Naive B cell (primary cell): ENCODE measurements at regions not wholly inside any gene's neighbourhood (a gene's known extent, or its start where the extent isn't known, plus 50 kb on each side); places are given as distances from the start of the nearest gene placed in this dataset.

ENCODE experiments used
- ATAC-seq, 2 donors: fragments of 150-1000 bp; cut with Tn5 transposase; 2 replicates each; pipeline ENCODE4 v1.10.0; 2021; ENCODE audit warnings: low read depth in 2 of 2, mild to moderate bottlenecking in 2 of 2, moderate library complexity in 2 of 2
- DNase-seq: peaks from one replicate; pipeline ENCODE4 v3.0.0; 2022
- H3K27ac Mint-ChIP-seq, 6 donors: one replicate each; pipeline ENCODE4 v1.8.0; 2020 to 2022; ENCODE audit warnings: mild to moderate bottlenecking in 6 of 6, mixed read lengths in 6 of 6, moderate library complexity in 5 of 6, inconsistent platforms in 2 of 6
- H3K27me3 Mint-ChIP-seq, 3 donors: one replicate each; pipeline ENCODE4 v1.8.0; 2021 to 2022; ENCODE audit warnings: mixed read lengths in 3 of 3, mild to moderate bottlenecking in 1 of 3
- H3K36me3 Mint-ChIP-seq, 2 donors: one replicate each; pipeline ENCODE4 v1.8.0; 2020 to 2022; ENCODE audit warnings: mixed read lengths in 2 of 2, inconsistent platforms in 1 of 2, mild to moderate bottlenecking in 1 of 2
- H3K4me1 Mint-ChIP-seq, 3 donors: one replicate each; pipeline ENCODE4 v1.8.0; 2020 to 2022; ENCODE audit warnings: mixed read lengths in 3 of 3, inconsistent platforms in 1 of 3, mild to moderate bottlenecking in 1 of 3, moderate library complexity in 1 of 3
- H3K4me3 Mint-ChIP-seq, 8 donors: one replicate each; pipeline ENCODE4 v1.8.0; 2020 to 2022; ENCODE audit warnings: mild to moderate bottlenecking in 8 of 8, mixed read lengths in 8 of 8, moderate library complexity in 8 of 8, inconsistent platforms in 2 of 8
- H3K9me3 Mint-ChIP-seq, 7 donors: one replicate each; pipeline ENCODE4 v1.8.0; 2020 to 2022; ENCODE audit warnings: mixed read lengths in 7 of 7, mild to moderate bottlenecking in 5 of 7, inconsistent platforms in 2 of 7, moderate library complexity in 1 of 7

DNA sequence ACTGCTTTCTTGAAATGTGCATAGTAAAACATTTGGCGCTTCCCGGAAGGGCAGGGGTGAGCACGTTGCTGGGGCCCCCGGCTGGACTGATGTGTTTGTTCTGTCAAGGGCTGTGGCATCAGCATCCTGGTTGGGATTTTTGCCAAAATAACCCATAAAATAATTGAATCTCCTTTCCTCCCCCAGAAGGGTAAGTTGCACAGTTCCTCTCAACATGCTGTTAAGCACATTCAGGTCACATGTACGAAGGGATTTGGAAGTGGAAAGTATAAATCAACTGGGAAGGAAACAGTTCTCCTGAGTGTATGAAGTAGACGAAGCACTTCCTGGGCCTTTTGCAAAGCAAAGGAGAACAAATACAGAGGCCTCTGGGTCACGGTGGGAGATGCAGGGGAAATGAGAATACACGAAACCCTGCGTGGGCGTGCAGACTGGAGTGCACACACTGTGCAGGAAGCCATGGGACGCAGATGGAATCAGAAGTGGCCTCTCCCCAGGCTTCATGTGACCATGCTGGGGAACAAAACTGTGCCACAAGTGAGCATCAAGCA lies 183.9 kb downstream of the LPIN1 start:
- no peak for DNase-seq
- H3K4me1 Mint-ChIP-seq, result peaks cover 28 to 46% (median 34%) of the 10 kb centered on the region in 3 donors
- peaks cover 5 to 9% of the 10 kb centered on the region in 2 donors for H3K36me3 Mint-ChIP-seq
- no peak overlapping the region for H3K4me3 Mint-ChIP-seq
- no peak overlapping the region for H3K27ac Mint-ChIP-seq
- H3K9me3 Mint-ChIP-seq, result peaks cover 6 to 23% (median 9%) of the 10 kb centered on the region in 7 donors
- no peak for ATAC-seq
- no peaks in the 10 kb centered on the region for H3K27me3 Mint-ChIP-seq

DNA sequence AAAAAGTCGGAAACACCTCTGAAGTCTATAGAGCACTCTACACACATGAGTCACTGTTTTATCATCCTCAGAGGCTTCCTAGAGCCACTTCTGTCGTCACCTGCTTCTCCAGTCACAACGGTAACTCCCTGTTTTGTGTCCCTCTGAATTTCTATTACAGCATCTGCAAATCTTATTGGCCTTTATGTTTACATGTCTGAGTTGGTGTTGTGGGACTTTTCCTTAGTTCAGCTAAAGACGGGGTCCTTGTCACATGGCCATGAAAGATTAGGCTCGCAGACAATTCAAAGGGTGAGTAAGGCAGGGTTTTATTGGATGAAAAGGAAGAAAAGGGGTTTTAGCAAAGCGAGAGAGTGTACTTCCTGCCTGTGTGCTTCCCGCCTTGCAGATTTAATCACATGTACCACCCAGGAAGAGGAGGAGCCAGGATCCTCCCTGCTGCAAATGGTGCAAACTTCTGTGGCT lies 185.6 kb downstream of the LPIN1 start:
- Mint-ChIP-seq H3K4me3 (no peak overlapping the region), H3K36me3 (peaks cover 5 to 9% of the 10 kb centered on the region in 2 donors), H3K27me3 (no peaks in the 10 kb centered on the region), H3K27ac (peak overlapping the region in 1 of 6 donors; percentile 32), H3K4me1 (peaks cover 28 to 46% (median 34%) of the 10 kb centered on the region in 3 donors), H3K9me3 (peaks cover 6 to 23% (median 9%) of the 10 kb centered on the region in 7 donors)
- ATAC-seq (no peak), DNase-seq (no peak)

DNA sequence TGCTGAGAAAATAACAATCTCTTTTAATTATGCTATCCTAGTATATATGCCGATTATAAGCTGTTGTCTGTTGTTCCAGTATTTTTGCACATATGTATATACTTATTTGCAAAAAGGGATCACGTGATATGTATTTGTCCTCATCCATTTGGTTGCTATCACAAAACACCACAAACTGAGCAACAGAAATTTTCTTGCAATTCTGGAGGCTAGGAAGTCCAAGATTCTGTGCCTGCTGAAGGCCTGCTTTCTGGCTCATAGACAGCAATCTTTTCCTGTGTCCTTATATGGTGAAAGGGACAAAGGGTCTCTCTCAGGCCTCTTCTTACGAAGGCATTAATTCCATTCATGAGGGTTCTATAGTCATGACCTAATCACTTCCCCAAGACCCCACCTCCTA lies 186.5 kb downstream of the LPIN1 start:
- no peak overlapping the region for H3K27ac Mint-ChIP-seq
- H3K27me3 Mint-ChIP-seq, result no peaks in the 10 kb centered on the region
- H3K36me3 Mint-ChIP-seq, result peaks cover 5 to 9% of the 10 kb centered on the region in 2 donors
- ATAC-seq (no peak), DNase-seq (no peak)
- peak overlapping the region in 1 of 8 donors; percentile 15 for H3K4me3 Mint-ChIP-seq
- peaks cover 28 to 46% (median 39%) of the 10 kb centered on the region in 3 donors for H3K4me1 Mint-ChIP-seq
- peaks cover 6 to 23% (median 9%) of the 10 kb centered on the region in 7 donors for H3K9me3 Mint-ChIP-seq

DNA sequence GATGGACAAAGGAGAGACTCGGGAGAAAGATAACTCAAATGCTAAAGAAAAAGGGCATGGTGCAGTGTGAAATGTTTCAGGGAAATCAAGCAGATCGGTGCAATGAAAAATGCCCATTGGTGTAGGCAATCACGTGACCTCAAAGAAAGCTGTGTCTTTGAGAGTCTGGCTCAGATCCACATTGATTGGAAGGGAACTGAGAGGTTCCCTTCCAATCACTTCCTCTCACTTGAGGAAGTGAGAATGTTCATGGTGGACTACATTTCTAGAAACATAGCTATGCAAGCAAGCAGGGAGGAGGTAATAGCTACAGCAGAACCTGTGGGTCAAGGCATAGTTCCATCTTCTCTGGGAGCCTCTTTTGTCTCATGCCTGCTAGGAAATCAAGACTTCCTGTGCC lies 187.4 kb downstream of the LPIN1 start:
- Mint-ChIP-seq H3K36me3 (peaks cover 5 to 9% of the 10 kb centered on the region in 2 donors), H3K9me3 (peaks cover 6 to 23% (median 9%) of the 10 kb centered on the region in 7 donors), H3K4me1 (peaks cover 28 to 46% (median 39%) of the 10 kb centered on the region in 3 donors), H3K4me3 (peak overlapping the region in 5 of 8 donors; percentile 15 to 59 (median 51)), H3K27me3 (no peaks in the 10 kb centered on the region), H3K27ac (peak overlapping the region in 3 of 6 donors; percentile 14 to 83 (median 68))
- DNase-seq (peak; percentile 17), ATAC-seq (peak; percentile 93 to 95)

DNA sequence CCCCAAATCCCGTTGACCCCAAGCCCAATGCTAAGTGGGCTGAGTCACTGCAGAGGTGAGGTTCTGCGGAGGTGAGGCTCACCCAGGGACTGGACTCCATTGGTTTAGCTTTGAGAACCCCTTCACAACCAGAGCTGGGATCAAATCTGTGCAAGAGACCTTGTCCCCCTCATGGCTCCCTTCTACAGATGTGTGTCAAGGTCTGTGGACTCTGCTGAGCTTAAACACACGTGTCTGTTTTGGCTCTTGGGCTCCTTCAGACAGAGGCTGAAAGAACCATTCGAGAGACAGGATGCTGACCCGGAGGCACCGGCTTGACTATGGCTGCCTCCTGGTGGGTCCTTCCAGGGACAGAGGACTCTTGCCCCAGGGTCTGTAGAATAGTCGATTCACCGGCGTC lies 190.3 kb downstream of the LPIN1 start:
- peaks cover 5 to 9% of the 10 kb centered on the region in 2 donors for H3K36me3 Mint-ChIP-seq
- H3K4me1 Mint-ChIP-seq, result peaks cover 23 to 32% (median 30%) of the 10 kb centered on the region in 3 donors
- H3K4me3 Mint-ChIP-seq, result no peak overlapping the region
- no peak overlapping the region for H3K27ac Mint-ChIP-seq
- no peak for ATAC-seq
- no peak for DNase-seq
- H3K9me3 Mint-ChIP-seq, result peaks cover 6 to 23% (median 9%) of the 10 kb centered on the region in 7 donors
- no peaks in the 10 kb centered on the region for H3K27me3 Mint-ChIP-seq

DNA sequence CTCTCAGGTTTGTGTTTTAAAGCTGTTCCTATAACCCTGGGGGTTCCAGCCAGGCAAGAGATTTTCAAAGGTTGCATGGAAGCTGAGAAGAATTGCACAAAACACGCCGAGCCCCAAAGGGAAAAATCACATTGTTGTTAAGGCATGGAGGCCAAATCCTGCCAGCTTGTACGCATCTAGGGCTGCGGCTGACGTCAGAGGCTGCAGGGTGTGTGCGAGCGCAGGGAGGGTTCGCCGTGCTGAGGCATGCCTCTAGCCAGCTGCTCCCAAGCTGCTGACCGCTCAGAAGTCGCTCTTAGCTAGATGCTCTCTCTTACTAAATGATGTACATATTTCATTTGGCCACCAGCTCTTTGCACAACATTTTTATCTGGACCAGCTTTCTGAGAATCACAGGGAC lies 191.8 kb downstream of the LPIN1 start:
- H3K27ac Mint-ChIP-seq, result peak overlapping the region in 2 of 6 donors; percentile 11 to 33
- no peak overlapping the region for H3K4me3 Mint-ChIP-seq
- peaks cover 20 to 23% (median 22%) of the 10 kb centered on the region in 3 donors for H3K4me1 Mint-ChIP-seq
- peaks cover 6 to 8% of the 10 kb centered on the region in 2 donors for H3K36me3 Mint-ChIP-seq
- ATAC-seq, result no peak
- no peaks in the 10 kb centered on the region for H3K27me3 Mint-ChIP-seq
- peaks cover 5 to 17% (median 6%) of the 10 kb centered on the region in 7 donors for H3K9me3 Mint-ChIP-seq
- no peak for DNase-seq

DNA sequence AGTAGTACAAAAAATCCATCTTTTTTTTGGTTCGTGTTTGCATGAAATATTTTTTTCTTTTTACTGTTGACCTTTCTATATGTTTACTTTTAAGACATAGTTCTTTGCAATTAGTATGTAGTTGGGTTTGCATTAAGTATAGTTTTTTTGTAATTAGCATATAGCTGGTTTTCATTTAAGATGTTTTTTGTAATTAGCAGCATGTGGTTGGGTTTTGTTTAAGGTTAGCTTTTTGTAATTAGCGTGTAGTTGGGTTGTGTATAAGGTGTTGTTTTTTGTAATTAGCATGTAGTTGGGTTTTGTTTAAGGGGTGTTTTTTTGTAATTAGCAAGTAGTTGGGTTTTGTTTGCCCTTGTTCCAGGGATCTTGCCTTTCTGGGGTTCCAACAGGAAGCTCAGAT lies 193.1 kb downstream of the LPIN1 start:
- DNase-seq, result no peak
- Mint-ChIP-seq H3K4me3 (no peak overlapping the region), H3K27ac (no peak overlapping the region), H3K9me3 (peaks cover 0 to 3% (median 0%) of the 10 kb centered on the region in 7 donors), H3K36me3 (peaks cover 0 to 5% of the 10 kb centered on the region in 2 donors), H3K4me1 (peaks cover 18 to 22% (median 22%) of the 10 kb centered on the region in 3 donors), H3K27me3 (no peaks in the 10 kb centered on the region)
- ATAC-seq, result no peak

DNA sequence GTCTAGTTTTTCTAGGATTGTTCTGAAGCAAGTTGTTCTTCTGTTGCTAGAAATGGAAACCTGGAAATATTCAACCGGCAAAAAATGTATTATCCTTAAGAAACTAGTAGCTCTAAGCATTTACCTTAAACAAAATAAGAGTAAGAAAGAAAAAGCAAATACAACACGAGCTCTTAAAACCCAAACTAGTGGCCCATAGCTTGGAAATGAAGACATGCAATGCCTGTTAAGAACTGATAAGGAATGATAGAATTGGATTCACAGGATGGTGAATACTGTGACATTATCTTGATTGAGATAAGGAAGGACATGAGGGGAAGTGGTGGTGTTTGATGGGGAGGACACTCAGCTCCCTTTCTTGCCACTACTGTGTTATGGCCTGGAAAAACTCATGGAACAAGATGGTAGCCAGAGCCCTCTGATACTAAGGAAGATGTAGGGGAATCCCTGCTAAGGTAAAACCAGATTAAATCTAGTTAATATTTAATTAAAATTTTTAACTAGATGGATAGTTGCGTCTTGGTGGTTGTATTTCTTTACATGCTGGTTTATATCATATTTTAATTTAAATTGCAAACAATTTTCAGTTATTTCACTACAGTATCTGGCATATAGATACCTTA lies 193.8 kb downstream of the LPIN1 start:
- H3K27ac Mint-ChIP-seq, result no peak overlapping the region
- no peaks in the 10 kb centered on the region for H3K27me3 Mint-ChIP-seq
- no peak overlapping the region for H3K4me3 Mint-ChIP-seq
- peaks cover 18 to 25% (median 23%) of the 10 kb centered on the region in 3 donors for H3K4me1 Mint-ChIP-seq
- peaks cover 0 to 5% of the 10 kb centered on the region in 2 donors for H3K36me3 Mint-ChIP-seq
- H3K9me3 Mint-ChIP-seq, result no peaks in the 10 kb centered on the region
- ATAC-seq, result no peak
- no peak for DNase-seq

DNA sequence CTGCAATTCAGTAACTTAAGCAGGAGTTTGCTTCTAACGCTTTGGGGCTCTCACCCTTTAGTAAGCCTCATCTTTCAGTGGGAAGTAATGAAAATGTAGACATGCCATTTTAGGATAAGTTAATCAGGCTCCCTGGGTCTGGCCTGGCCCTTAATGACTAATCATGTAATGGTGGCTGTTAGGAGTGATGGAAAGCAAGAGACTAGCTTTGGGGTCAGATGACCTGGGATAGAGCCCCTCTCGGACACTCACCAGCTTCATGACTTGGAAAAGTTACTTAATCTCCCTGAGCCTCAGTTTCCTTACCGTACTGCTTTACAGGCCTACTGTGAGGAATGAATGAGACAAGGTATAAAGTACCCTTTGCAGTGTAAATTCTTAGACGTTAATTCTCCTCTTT lies 194.4 kb downstream of the LPIN1 start:
- Mint-ChIP-seq H3K36me3 (peaks cover 0 to 5% of the 10 kb centered on the region in 2 donors), H3K4me1 (peaks cover 21 to 29% (median 29%) of the 10 kb centered on the region in 3 donors), H3K27me3 (no peaks in the 10 kb centered on the region), H3K9me3 (peaks cover 0 to 2% (median 0%) of the 10 kb centered on the region in 7 donors), H3K27ac (no peak overlapping the region), H3K4me3 (no peak overlapping the region)
- no peak for ATAC-seq
- no peak for DNase-seq

DNA sequence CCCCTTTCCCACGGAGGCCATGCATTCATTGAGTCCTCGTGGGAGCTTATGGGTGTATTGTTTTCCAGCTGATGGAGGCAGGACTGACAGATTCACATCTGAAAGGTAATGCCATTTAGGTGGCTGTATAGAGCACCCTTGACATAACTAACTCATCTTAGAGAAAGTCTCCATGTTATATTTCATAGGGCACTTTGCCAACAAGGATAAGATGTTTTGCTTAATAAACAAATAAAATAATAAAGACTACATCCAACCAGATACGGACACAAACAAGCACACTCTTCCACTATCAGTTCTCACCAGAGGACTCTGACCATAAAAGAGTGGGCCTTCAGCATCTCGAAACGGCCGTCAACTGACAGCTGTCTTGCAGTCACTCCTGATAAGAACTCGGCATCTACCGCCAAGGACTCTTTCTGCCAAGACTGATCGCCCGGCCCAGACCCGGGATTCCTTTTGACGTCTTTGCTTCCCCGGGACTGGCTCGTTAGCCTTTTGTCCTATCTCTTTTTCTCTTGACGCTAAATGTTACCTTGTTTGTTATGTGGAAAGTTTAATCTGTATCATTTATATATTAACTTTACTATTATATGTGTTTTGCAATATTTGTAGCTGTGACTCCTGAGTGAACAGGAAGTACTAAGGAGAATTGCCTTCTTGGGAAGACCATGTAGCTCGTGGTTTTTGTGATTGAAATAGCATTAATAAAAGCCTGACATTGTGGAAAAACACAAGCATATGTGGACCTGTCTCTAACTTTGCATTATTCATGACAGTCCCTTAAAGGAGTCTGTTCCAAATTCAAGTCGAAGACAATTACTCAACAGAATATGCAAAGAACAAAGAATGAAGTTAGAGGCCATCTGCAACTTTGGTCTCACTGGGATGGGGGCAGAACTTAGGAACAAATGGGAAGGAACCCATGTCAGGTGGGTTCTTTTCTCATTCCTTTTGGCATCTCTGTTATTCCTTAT lies 195.1 kb downstream of the LPIN1 start:
- ATAC-seq (no peak), DNase-seq (no peak)
- H3K36me3 Mint-ChIP-seq, result peaks cover 0 to 5% of the 10 kb centered on the region in 2 donors
- H3K4me1 Mint-ChIP-seq, result peaks cover 21 to 31% (median 29%) of the 10 kb centered on the region in 3 donors
- H3K4me3 Mint-ChIP-seq, result no peak overlapping the region
- H3K9me3 Mint-ChIP-seq, result peaks cover 0 to 2% (median 0%) of the 10 kb centered on the region in 7 donors
- H3K27me3 Mint-ChIP-seq, result no peaks in the 10 kb centered on the region
- no peak overlapping the region for H3K27ac Mint-ChIP-seq

DNA sequence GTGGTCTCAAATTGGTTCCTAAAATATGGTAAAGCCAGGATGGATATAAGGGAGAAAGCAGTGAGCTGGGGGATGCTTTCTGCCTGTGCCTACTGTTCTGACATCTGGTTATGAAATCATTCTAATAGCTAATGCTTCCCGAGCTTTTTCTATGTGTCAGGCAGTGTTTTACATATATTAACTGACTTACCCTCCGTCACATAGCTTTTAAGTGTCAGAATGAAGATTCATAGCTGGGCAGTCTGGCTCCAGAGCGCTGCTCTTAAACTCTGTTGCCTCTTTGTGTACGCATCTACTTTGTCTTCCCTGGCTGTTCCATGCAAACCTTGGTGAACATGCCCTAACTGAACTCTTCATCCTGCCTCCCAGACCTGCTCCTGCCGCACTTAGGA lies 195.7 kb downstream of the LPIN1 start:
- H3K27ac Mint-ChIP-seq, result no peak overlapping the region
- ATAC-seq, result no peak
- H3K27me3 Mint-ChIP-seq, result no peaks in the 10 kb centered on the region
- no peak overlapping the region for H3K4me3 Mint-ChIP-seq
- DNase-seq, result no peak
- H3K9me3 Mint-ChIP-seq, result peaks cover 0 to 2% (median 0%) of the 10 kb centered on the region in 7 donors
- peaks cover 21 to 31% (median 29%) of the 10 kb centered on the region in 3 donors for H3K4me1 Mint-ChIP-seq
- H3K36me3 Mint-ChIP-seq, result peaks cover 0 to 5% of the 10 kb centered on the region in 2 donors

DNA sequence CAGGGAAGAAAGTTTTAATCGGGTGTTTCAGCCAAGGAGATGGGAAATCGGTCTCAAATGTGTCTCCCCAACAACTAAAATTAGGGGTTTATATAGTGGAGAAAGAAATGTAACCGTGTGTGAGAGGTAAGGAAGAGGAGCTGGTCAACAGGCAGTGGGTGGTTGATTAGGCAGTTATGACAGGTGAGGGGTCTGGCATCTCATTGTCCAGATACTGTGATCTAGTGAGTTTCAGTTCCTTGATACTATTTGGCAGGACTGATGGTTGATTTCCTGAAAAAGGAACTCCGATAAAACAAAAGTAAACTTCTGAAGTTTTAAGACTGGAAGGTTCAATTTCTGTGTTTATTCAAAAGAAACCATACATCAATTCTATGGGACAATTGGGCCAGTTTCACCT lies 197.9 kb downstream of the LPIN1 start:
- peaks cover 0 to 5% of the 10 kb centered on the region in 2 donors for H3K36me3 Mint-ChIP-seq
- ATAC-seq (no peak), DNase-seq (no peak)
- no peaks in the 10 kb centered on the region for H3K27me3 Mint-ChIP-seq
- peak overlapping the region in 7 of 8 donors; percentile 56 to 87 (median 74) for H3K4me3 Mint-ChIP-seq
- H3K9me3 Mint-ChIP-seq, result peaks cover 0 to 4% (median 0%) of the 10 kb centered on the region in 7 donors
- H3K27ac Mint-ChIP-seq, result peak overlapping the region; percentile 71 to 98 (median 93)
- H3K4me1 Mint-ChIP-seq, result peaks cover 26 to 45% (median 33%) of the 10 kb centered on the region in 3 donors
